T-helper 2 cell (primary cell): ENCODE measurements at regions not wholly inside any gene's neighbourhood (a gene's known extent, or its start where the extent isn't known, plus 50 kb on each side); places are given as distances from the start of the nearest gene placed in this dataset.
"Not testable (repeated sequence)": the region's sequence is repeated elsewhere in the genome, so short reads cannot be mapped to it uniquely, and the experiment has no call there.

Experiments
- DNase-seq, 5 experiments: peaks; one replicate each; pipeline versions ENCODE4 v3.0.0 to v3.0.0-alpha.2; 2012 to 2022

DNA sequence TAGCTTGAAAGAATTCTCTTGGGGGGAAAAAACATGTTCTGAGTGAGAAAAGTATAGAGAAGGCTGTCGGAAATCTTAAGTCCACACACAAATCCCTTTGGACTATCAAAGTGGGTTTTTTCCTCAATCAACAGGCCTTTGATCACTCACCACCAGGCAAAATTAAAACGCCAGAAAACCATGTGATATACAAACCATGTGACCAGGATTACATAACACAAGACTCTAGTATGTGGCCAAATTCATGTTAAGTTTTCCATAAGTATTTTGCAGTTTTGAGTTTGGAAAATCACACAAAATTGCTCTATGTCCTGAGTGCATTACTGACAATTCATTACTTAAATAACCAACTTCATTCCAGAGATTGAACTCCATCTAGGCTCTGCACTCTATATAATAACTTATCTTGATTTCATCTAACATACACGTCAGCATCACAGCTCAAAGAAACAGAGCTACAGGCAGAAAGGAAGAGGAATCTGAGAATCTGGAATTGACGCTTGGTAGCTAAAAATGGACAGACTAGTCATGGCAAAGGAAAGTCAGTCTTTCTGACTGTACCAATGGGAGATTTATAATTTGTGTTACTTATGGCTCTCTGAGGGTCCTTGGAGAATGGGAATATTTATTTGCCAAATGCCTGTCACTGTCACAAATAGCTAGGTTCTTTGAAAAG is 383.5 kb downstream of the SFMBT2 start:
- DNase-seq: no peak

DNA sequence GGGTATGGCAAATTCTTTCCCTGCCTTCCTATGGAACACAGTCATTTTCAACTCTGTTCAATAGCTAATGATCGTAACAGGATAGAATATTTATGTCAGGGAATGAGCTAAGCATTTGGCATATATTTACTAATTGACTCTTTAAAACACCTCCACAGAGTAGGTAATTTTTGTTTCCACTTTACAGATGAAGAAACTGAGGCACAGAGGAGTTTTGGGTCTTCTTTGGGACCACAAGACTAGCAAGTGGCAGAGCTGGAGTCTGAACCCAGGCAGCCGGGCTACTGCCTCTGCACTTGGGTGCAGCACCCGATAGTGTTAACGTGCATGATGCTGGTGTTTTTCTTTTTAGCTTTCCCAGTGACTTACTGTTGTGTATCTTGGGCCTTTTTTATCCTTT is 384.0 kb downstream of the SFMBT2 start:
- no peak for DNase-seq

DNA sequence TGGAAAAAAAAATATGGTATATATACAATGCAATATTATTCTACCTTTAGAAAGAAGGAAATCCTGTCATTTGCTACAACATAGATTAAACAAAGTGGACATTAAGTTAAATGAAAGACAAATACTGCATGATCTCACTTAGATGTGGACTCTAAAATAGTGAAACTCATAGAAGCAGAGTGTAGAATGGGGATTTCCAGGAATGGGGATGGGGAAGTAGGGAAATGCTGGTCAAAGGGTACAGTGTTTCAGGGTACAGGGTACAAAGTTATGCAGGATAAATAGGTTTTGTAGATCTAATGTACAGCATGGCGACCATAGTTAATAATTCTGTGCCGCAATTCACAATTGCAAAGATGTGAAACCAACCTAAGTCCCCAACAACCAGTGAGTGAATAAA is 385.5 kb downstream of the SFMBT2 start:
- DNase-seq: no peak

DNA sequence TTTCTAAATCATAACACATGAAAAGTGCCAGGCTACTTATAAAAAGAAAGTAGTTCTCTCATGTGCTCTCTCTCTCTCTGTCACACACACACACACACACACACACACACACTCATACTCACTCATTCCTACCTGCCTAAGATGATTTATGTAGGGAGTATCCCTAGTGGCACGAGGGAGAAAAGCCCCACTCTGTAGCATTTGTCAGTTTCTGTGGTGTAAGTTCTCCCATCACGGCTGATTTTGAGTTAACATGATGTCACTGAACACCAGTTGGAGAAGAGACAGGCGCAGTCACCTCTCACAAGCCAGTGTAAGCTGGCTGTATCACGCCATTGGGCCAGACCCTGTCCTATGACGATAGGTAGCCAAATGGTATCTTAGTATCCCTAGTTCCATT is 395.4 kb downstream of the SFMBT2 start:
- DNase-seq: no peak

DNA sequence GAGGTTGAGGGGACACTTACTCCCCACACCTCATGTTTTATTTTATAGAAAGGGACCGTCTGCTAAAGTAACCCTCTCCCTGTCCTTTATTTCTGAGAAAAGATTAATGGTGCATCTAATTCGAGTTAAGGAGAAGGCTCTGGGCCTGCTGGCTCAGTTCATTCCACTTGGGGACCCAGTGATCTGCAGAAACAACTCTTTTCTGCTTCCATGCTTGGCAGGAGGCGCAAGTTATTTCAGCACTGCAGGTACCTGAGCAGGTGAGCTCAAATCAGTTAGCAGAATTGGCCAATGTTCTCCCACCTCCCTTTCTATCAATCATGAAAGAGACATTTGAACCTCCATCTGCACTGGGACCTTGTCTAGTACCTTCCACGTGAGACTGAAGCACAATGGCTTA is 396.1 kb downstream of the SFMBT2 start:
- DNase-seq: no peak

DNA sequence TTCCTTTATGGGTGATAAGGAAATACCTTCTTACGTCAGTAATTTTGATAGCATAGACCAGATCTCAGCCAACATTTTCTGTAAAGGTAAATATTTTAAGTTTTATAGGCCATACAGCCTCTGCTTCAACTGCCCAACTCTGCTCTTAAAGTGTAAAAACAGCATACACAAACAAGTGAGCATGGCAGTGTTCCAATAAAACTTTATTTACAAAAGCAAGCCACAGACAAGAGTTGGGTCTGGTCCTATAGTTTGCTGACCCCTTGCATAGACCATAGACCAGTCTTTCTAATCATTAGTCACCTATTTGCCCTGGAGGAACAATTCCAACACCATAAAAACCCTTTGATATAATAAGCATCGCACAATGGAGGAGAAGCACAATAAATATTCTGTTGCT is 398.8 kb downstream of the SFMBT2 start:
- no peak for DNase-seq

DNA sequence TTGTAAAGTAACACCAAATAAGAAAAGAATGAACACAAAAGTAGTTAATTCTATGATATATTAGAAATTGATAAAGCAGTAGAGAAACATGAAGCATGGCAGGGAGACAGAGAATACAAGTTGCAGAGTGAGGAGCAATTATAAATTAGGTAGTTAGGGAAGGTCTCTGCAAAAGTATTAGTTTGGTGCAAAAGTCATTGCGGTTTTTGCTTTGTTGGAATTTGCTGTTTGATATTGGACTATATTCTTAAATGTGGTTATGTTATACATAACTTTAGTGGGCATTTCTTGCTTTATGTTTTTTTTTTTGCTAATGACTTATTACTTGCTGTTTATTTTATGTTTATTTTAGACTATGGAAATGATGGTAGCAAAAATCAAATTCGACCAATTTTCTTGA is 402.2 kb downstream of the SFMBT2 start:
- no peak for DNase-seq

DNA sequence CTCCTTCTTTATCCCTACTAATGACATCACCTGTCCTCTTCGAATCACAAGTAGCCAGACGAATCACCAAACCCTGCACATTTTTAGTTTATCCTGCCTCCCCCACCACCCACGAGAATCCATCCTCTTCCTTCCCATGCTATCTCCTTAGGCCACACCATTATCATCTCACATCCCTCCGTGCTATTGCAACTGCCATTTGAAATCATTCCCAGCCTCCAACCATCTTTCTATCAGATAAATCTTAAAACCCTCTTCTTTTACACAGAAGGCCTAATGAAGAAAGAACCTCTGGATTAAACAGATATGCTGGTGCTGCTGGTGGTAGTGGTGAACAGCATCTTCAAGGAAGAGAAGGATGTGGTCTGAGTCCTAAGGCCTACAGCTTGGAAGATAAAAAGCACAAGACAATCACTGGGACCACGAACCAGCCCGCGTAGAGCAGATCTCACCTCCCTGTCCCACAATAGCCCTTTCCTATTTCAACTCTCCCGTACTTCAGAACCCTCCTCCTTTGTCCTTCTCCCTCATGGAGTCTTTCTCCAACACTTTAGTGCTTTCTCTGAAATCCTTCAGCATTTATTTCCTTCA is 403.1 kb downstream of the SFMBT2 start:
- no peak for DNase-seq

DNA sequence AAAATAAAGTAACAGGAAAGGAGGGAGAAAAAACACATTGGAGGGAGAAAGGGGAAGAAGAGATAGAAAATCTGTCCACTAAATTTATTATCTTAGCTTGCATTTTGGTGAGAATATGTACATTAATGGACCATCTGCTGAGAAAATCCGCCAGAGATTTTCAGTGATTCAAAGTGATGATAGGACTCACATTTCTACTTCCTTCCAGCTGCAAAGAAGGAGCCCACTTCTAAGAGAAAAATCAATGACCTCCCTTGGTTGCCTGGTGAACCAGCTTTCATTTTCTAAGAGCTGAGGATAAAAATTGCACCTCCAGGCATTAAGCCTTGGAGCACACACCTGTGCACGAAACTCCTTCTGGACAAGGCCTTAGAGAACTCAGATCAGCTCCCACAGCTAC is 404.3 kb downstream of the SFMBT2 start:
- no peak for DNase-seq

DNA sequence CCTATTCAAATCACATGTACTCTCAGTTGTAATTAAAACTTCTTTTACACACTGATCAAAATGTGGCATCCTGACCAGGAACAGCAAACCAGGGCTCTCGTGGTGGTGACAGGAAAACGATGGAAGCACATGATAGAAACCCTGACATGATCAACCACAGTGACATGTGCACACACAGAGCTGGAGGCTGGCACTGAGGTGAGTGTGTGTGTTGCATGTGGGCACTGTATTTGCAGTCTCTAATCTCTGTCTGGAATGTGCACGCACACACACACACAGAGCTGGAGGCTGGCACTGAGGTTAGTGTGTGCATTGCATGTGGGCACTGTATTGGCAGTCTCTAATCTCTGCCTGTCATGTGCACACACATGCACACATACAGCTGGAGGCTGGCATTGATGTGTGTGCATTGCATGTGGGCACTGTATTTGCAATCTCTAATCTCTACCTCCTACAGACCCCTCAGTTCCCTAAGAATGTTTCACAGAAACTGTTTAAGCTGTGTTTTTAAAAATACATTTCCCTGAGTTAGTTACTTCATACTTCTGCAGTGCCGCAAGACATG is 406.9 kb downstream of the SFMBT2 start:
- DNase-seq: peak in 1 of 5 experiments; percentile 55

DNA sequence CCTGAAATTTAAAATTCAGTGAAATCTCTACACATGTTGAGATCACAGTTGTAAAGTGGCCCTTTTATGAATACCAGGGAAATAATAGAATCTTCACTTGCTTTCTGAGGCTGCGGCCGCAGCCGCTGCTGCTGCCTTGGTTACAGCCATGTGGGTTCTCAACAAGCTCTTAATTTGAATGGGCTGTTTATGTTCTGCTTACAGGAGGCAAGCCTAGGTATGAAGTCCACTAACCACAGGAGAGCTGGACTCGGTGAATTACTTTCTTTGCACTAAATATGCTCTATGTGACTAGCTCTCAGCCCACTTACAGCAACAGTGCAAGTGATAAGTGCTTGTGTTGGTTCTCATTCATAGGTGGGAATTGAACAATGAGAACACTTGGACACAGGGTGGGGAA is 410.8 kb downstream of the SFMBT2 start:
- no peak for DNase-seq

DNA sequence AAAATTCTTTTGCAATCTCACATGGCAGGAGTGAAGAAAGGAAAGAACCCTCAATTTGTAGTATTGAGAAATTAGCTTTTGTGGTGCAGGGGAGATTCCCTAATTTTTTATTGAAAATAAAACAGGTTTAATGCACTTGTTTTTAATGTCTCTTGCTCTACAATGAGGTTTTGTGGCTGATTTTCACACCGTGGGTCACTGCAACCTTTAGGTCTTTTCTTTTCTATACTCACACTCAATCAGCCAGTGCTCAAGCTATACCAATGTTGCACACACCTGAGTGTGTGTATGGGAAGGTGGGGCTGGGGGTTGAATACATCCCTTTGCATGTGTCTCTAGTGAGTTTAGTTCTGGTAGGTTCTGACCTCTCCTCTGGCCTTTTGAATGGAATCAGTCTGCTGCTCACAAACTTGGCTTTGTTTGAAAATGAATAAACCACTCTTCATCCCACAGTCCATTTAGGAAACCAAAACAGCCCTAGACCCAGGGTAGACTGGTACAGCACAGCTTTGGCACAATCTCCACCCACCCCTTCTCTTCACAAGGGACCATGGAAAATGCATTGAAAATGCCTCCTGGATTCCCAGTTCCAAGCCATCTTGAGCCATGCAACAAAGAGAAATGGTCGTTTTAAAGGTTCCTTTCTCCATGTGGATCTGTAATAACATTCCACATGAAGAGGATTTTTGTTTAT is 411.5 kb downstream of the SFMBT2 start:
- DNase-seq: no peak

DNA sequence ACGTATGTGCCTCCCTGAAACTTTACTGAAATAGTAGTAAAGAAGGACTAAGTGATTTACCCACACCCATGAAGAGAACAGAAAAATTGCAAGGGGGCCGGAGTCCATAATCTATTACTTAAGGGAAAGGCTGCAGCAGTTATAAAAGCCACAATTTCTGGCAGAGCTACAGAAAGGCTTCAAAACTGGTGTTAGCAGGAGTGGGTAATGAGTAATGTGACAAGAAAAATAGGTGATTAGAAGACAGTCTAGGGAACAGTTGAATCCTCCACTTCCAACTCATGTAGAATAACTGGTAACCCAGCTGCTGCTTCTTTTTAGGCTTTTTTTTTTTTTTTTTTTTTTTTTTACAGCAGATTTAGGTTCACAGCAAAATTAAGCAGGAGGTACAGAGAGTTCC is 413.3 kb downstream of the SFMBT2 start:
- DNase-seq: no peak

DNA sequence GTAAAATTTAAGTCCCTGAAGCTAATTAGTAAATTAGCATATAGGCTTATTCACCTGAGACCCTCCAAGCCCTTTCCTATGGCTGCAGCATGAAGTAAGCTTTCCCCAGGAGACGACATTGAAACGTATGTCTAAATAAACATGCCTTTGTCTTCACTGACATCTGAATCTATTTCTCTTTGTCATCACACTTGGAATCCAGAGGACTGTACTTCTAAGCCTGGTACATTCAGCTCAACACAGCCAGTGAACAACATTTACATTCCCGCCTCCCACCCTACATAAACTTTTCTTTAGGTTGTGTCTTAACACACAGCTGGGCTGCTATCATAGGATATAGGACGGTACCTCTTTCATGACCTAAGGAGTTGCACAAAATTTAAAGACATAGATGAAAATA is 414.4 kb downstream of the SFMBT2 start:
- no peak for DNase-seq

DNA sequence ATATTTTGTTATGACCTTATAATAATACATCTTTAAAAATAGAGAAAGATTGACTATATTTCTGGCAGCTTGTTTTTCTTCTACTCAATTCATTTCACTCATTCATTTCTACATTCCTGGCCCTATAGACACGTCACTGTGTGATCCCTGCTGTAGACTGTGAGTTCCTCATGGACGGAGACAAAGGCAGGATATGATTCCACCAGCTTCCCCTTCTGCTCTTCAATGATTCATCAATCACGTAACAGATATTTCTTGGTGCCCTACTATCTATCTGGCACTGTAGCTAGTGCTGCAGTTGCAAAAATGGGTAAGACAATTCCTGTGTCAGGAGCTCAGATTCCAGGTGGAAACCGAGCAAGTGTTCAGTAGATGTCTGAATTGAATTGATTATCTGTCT is 415.0 kb downstream of the SFMBT2 start:
- no peak for DNase-seq

DNA sequence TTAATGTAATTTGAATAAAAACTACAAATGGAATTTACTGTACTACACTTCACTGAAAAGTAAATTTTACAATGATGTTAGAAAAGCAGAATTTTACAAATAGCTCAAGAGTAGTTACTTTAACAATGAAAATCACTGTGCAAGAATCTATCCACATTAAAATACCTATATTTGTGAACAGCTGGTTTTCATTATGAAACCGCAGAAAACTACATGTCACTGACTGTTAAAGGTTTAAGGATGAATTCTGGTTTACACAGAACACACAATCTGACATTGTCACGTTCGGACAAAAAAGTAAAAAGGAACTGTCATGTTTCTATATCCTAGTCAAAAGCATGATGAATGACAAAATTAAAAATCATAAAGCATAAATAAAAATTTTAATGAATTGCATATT is 415.3 kb upstream of the PRKCQ start:
- DNase-seq: no peak

DNA sequence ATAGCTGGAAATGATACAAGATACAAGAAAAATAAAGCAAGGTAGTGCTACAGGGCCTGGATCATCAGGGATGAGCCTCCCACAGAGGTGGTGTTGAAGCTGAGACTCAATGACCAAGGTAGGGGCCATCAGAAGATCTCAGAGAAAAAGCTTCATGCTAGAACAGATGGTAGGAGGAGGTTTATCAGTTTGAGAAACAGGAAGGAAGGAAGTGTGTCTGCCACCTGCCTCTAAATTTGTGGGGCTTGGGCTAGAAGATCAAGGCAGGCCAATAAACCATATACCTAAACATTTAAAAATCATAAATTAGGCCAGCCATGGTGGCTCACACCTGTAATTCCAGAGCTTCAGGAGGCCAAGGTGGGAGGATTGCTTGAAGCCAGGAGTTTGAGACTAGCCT is 410.8 kb upstream of the PRKCQ start:
- DNase-seq: peak in 2 of 5 experiments; percentile 5 to 34

DNA sequence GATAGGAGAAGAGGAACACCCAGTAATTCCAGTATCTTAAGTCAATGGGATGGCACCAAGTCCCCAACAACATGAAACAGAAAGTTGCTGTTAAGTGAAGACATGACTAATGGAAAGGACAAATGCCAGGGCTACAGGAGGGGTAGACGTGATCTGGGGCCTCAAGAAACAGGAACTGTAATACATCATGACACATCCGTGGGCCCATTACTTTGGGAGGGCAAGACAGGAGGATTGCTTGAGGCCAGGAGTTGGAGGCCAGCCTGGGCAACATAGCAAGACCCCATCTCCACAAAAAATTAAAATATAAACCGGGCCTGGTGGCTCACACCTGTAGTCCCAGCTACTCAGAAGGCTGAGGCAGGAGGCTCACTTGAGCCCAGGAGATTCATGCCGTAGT is 408.6 kb upstream of the PRKCQ start:
- no peak for DNase-seq

DNA sequence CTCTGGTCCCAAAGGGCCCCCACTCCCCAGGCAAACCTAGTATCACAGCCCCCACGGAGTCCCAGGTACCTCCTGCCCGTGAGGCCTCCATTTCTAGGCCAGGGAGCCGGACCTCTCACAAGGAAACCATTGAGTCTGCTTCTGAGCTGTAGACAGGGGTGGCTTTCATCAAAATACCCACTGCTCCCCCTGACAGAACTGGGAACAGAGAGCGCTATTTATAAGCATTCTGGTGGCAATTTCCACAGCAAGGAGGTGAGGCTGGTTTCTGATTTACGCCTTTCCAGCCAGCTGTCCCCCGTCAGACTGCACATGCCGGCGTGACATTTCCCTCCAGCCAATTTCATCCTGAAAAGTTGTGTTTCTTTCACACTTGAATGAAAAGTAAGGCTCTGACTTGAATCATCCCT is 407.5 kb upstream of the PRKCQ start:
- no peak for DNase-seq

DNA sequence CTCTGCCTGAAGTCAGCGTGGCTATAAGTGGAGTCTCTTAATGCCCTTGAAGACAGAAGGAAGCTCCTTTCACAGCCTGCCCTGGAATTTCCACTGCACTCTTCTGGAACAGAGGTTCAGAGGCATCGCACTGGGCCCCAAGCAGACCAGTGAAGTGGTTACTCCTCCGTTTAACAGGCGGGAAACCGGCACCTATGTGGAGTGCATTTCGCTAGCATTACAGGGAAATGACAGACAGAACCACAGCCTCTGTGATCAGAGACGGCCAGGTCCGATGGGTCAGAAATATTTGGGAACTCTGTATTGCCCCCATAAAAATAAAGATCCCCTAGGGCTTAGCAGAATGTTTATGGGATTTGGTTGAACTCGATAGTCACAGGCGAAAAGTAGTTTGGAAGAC is 406.9 kb upstream of the PRKCQ start:
- DNase-seq: no peak

DNA sequence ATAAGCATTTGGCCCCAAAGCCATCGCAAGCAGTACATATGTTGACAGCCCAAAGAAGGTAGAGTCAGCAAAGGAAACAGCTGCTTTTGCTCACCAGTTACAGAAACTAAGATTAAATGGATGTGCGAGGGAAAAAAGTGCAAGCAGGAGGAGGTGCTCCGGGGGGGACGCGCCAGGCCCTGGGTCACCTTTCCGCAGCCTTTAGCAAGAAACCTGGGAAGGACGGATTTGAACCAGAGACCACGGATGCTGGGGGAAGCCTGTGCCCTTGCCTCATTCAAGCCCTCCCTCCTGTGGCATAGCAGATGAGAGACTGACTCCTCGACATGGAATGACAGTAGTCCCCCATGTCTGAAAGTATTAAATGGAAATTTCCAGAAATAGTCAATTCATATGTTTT is 405.6 kb upstream of the PRKCQ start:
- DNase-seq: no peak

DNA sequence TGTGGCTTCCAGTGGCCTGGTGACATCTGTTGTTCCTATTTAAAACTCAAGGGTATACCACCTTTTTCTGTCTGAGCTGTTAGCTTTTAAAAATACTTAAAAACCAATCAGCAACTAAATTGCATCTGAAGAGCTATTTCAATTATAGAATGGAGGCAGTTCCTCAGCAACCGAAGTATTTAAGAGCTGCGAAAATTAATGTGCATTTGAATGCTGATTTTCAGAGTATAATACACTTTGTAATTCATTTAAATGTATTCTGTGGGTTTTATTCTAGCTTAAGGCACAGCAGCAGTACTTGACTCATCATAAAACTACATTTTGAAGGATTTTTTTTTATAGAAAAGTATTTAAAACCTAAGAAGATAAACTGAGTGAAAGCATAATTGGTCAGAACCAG is 404.9 kb upstream of the PRKCQ start:
- no peak for DNase-seq

DNA sequence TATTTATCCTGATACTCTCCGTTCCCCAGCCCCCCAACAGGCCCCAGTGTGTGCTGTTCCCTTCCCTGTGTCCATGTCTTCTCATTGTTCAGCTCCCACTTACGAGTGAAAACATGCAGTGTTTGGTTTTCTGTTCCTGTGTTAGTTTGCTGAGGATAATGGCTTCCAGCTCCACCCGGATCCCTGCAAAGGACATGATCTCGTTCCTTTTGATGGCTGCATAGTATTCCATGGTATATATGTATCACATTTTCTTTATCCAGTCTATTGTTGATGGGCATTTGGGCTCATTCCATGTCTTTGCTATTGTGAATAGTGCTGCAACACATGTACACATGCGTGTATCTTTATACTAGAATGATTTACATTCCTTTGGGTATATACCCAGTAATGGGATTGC is 403.9 kb upstream of the PRKCQ start:
- DNase-seq: not testable (repeated sequence)

DNA sequence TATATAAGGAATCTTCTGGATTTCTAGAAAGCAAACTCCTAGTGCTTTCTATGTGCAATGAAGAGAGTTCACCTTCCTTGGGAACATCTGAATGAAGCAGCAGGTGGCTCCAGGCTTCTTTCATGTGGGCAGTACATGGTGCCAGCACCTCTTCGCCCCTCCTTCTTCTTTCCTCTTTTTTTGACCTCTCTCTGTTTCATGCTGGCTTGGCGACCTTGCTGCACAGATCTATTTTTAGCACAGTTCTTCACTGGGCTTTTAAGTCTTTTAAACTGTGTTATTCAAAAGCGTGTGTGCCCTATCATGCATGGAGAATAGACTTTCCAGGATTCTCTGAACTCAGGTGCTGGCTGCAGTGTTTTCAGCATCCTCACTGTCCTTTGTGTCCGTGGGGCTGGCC is 400.3 kb upstream of the PRKCQ start:
- DNase-seq: no peak
